SK-N-SH (cell line): ENCODE measurements at regions not wholly inside any gene's neighbourhood (a gene's known extent, or its start where the extent isn't known, plus 50 kb on each side); places are given as distances from the start of the nearest gene placed in this dataset.

ENCODE experiments used
- EP300 ChIP-seq, 2 experiments: IDR thresholded peaks; 2 replicates each; pipeline versions ENCODE4 v1.4.0 to v1.6.1; 2012; ENCODE audit warnings: borderline replicate concordance in 1 of 2, low read depth in 1 of 2, low read length in 1 of 2
- POLR2AphosphoS5 ChIP-seq: IDR thresholded peaks from 2 replicates; pipeline ENCODE4 v1.6.1; 2012; ENCODE audit warnings: low read depth, low read length

GRCh38 chr22:48261048-48261621 is 1498.7 kb downstream of the TBC1D22A start:
- TF ChIP-seq POLR2AphosphoS5 (no peak), EP300 (IDR thresholded peaks at IDR 0.05; ENCODE audit: borderline replicate concordance in 1 of 2, low read depth in 1 of 2, low read length in 1 of 2) (no peak)
